ACHN (cell line): ENCODE measurements at regions not wholly inside any gene's neighbourhood (a gene's known extent, or its start where the extent isn't known, plus 50 kb on each side); places are given as distances from the start of the nearest gene placed in this dataset.

Experiments used
- DNase-seq: peaks from one replicate; pipeline ENCODE4 v3.0.0-alpha.2; 2015
- in situ Hi-C: cut with HindIII; loops from 2 replicates; pipeline ENCODE4 v1.10.0; 2017; ENCODE audit warnings: low sequenced_read_pairs, low pct_ligation_motif_present, low pct_unique_long_range_greater_than_20kb

DNA sequence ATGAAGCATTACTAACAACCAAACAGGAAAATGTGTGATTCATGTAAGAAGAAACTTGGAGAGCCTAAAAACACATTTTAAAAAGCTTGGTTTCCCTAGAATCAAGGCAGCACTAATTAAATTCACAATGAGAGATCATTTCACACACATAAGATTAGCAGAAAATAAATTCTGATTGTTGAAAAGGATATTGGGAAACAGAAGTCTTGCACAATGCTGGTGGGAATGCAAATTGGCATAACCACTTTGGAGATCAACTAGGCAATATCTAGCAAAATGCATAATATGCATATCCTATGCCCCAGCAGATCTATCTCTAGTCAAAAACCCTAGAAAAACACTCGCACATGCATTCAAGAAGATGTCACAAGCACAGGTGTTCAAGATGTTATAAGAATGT, 75.3 kb upstream of the SIX3 start:
- in situ Hi-C loops = no loop called here
- DNase-seq = no peak

DNA sequence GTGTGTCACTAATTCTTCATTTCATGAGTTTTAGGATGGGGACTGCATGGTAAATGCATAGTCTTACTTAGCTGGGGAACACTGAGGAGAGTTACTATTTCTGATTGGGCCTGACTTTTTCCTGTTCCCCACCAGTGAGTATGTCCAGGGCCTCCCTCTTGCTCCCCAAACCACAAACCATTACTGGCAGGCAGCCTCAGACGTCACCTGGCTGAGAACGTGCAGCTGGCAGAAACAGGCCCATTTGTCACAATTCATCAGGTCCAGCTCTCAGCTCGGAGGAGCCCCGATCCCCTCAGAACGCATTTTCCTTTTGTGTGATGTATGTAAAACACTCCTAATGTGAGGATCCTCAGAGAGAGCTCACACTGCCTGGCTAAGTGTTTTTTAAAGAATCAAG, 71.7 kb upstream of the SIX3 start:
- DNase-seq = no peak
- in situ Hi-C loops = no loop called here

DNA sequence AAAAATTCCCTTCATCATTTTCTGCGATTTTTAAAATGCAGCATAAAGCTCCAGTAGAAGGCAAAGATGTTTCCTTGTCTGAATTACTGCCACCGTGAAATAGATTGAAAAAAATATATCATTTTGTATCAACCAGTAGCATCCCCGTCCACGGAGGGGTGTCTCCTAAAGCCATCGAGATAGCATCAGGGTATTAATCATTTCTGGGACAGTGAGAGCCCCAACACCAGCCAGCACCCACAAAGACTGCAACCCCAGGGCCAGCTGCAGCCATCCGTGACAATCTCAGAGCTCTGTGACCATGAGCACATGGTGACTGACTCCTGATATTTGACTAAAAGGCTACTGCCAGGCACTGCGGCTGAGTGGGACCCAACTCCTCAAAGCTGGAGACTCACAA, 64.1 kb upstream of the SIX3 start:
- DNase-seq = no peak

DNA sequence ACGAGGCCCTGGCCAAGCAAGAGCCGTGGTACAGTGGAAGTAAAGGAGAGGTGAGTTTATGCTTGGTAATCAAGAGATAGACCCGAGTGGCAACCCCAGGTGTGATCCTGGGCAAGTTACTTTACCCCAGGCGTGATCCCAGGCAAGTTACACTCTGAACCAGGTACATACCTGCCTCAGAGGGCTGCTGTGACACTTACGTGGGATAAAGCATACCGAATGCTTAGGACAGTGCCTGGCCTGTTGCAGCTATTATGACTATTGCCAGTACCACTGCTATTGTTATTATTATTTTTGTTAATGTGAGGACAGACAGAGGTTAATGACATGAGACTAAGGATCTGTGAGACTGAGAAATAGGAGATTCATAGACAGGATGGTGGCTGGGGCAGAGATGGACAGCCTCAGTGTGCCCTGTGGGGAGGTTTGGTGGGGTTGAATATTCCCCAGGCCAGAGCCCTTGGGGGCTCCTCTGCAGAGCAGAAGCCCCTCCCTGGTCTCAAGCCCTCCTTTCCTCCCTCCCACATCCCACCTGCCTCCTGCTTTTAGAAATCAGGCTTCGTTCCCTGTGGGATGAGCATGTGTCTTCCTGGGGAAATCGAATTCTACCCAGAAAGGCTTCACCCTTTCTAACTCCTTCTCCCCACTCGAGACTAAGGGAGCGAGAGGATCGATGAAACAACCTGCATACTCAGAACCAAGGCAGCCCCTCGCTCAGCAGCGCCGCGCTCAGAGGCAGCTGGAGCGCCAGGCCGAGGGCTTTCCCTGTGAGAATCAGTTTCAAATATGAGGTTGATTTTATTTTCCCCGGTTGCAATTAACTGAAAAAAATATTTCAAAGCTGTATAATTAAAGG, 62.0 kb upstream of the SIX3 start:
- no peak for DNase-seq
- in situ Hi-C loops = no loop called here

More for the DNA sequence above, 64.1 kb upstream of the SIX3 start:
- in situ Hi-C loops = no loop called here

DNA sequence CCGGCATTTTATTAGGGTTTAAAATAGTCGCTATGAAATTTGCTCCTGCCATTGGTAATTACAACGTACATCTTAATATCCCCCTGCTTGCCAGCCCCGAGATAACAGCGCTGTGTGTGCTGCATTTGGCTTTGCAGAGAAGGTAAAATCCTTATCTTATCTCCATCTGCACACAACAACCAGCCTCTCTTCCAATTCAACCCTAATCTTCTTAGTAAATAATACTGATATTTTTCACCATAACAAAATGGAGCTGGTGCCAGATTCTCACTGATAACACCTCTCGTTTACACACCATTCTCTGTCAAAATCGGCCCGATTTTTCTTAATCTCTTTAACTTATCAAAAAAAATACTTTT, 61.4 kb upstream of the SIX3 start:
- no peak for DNase-seq
- in situ Hi-C loops = no loop called here

DNA sequence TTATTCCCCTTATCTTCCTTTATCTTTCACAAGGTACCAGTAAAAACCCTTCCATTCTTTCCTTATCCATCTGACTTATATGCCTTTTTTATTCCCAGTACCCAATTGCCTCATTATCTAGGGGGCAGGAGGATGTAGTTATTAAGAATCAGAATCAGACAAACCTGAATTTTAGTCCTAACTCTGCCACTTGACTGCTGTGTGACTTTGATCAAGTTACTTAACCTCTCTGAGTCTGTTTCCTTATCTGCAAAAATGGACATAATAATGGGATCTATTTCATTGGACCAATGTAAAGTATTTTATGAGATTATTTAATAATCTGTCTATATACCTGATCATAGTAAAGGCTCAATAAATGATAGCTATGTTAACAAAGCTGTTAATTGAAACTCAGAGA, 59.6 kb upstream of the SIX3 start:
- in situ Hi-C loops = no loop called here
- DNase-seq = no peak

DNA sequence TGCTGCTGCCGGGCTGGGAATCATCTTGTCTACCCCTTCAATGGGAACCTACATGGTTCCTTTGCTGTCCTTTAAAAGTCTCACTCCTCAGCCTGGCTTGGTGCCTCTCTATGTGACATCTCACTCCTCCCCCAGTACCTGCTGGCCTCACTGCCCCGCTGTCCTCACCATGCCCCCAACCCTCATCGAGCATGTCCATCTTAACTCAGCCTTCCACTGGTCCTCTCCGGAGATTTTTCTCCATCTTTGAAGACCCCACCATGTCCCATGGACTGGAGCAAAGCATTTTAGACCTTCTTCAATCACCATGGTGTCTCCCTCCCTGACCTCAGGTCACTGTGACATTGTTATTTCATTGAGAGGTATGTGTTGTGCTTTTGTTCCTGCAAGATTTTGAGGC, 58.1 kb upstream of the SIX3 start:
- in situ Hi-C loops = no loop called here
- no peak for DNase-seq

DNA sequence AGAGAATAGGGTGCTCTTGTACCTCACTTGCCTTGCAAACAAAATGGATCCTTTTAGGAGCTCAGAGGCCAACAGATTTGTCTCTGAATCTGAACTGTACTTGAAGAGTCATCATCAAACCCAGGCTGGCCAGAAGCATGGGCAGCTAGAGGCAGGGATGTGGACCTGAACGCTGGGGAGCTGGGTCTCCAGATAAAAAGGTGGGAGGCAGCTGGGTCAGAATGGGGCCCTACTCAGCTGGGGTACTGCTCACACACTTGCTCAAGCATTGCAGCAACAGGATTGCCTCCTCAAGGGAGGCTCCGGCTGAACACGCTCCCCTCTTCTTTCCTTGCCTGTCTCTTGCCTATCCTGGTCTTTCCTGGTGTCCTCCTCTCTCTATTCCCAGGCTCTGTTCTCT, 57.3 kb upstream of the SIX3 start:
- in situ Hi-C loops = no loop called here
- no peak for DNase-seq

DNA sequence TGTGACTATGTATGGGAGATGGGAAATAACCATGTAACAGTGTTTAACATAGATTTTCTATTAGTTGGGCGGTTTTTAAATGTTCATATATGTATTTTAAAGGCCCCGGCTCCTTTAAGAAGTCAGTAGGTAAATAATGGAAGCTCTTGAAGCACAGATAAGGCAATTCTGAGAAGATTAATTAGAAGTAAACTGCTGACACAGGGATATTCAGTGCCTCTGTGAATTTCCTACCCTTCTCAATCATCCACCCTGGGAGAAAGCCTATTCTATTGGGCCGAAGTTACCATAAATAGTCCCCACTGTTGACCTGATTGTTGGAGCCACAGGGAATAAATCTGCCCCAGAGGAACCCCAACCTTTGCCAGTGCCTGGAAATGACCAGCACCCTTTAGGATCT, 56.8 kb upstream of the SIX3 start:
- in situ Hi-C loops = no loop called here
- no peak for DNase-seq

DNA sequence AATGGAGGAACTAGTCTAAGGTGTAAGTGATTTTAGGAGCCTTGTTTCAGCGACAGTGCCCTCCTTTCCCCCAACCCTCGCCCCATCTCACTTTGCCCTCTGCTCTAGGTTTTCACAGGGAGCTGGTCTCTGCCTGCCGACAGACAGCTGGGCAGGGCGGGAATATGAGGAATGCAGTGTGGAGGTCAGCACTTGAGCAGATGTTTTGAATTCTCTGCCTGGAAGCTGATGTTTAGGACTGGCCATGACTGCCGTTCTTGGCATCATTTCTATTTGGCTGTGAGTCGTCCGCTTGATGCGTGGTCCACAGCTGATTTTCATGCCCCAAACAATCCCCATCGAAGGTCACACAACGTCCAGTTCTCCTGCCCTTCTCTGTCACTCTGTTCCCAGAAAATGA, 55.1 kb upstream of the SIX3 start:
- in situ Hi-C loops = no loop called here
- DNase-seq = no peak

DNA sequence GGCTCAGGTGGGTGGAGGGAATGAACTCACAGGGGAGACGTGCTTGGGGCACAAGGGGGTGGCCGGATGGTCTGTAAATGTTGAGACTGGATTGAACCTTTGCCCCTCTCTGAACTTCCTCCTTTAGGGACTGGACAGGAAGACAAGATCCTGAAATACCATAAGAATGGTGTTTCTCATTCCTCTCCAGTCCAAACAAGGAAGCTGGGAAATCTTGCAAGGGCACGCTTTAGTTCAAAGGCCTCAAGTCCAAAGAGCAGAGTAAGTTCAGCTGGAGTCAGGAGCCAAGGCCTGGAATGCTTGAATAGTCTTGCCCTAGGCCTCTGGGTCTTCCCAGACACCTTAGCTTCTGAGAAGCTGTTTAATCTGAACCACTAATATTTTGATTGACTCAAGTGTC, 52.4 kb upstream of the SIX3 start:
- no peak for DNase-seq
- in situ Hi-C loops = no loop called here
